ENCODE measurements at regions not wholly inside any gene's neighbourhood (a gene's known extent, or its start where the extent isn't known, plus 50 kb on each side); places are given as distances from the start of the nearest gene placed in this dataset.

- TF ChIP-seq CTCF (IDR thresholded peaks at IDR 0.05) (no peak), POLR2A (IDR thresholded peaks at IDR 0.05) (no peak)
These were observed 303.8 kb upstream of the CDH18 start for GRCh38 chr5:20291766-20292165.
